Activated naive CD4-positive, alpha-beta T cell treated with anti-CD3 and anti-CD28 coated beads for 36 hours (primary cell): ENCODE measurements at regions not wholly inside any gene's neighbourhood (a gene's known extent, or its start where the extent isn't known, plus 50 kb on each side); places are given as distances from the start of the nearest gene placed in this dataset.

Experiments used
- CTCF ChIA-PET: fragments of 350-600 bp; sonication (Branson Sonifier 250); formaldehyde crosslinking; loops from one replicate; lab custom pipeline; 2021; ENCODE audit warnings: antibody characterized with exemption; lab: Charles Lee
- DNase-seq: peaks from one replicate; pipeline ENCODE4 v3.0.0-alpha.2; 2020
- H3K27ac Mint-ChIP-seq: one replicate; pipeline ENCODE4 v1.8.0; 2021; ENCODE audit warnings: mild to moderate bottlenecking, mixed read lengths
- H3K27me3 Mint-ChIP-seq: one replicate; pipeline ENCODE4 v1.8.0; 2021; ENCODE audit warnings: low read depth, mixed read lengths
- H3K36me3 Mint-ChIP-seq: one replicate; pipeline ENCODE4 v1.8.0; 2021; ENCODE audit warnings: low read depth, mixed read lengths
- H3K4me1 Mint-ChIP-seq: one replicate; pipeline ENCODE4 v1.8.0; 2021; ENCODE audit warnings: low read depth, mixed read lengths
- H3K4me3 Mint-ChIP-seq: one replicate; pipeline ENCODE4 v1.8.0; 2021; ENCODE audit warnings: mild to moderate bottlenecking, moderate library complexity, mixed read lengths
- H3K9me3 Mint-ChIP-seq: one replicate; pipeline ENCODE4 v1.8.0; 2021; ENCODE audit warnings: mixed read lengths
- intact Hi-C: fragments of 100-400 bp; cut with micrococcal nuclease; formaldehyde crosslinking; loops from one replicate; pipeline ENCODE4 v1.15.1; 2023

DNA sequence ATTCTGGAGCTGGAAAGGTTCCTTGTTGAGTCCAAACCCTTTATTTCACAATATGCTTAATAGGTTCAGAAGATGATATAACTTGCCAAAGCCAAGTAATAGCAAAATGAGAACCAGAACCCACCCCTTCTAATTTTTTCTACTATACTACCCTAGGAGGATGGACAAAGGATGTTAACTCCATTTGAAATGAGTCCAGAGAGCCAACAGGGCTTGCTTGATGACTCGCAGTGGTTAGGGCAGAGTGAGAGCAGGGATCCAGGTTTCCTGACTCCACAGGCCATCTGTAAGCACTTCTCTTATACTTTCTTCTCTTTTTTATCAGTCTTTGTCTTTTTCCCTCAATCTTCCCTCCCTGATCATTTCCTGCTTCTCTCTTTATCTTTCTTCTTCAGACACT, 668.1 kb downstream of the MED13L start:
- no peak overlapping the region for H3K27ac Mint-ChIP-seq
- peaks cover 1% of the 10 kb centered on the region for H3K9me3 Mint-ChIP-seq
- no peaks in the 10 kb centered on the region for H3K36me3 Mint-ChIP-seq
- DNase-seq, result no peak
- H3K4me1 Mint-ChIP-seq, result no peaks in the 10 kb centered on the region
- intact Hi-C loops, result no loop called here
- H3K4me3 Mint-ChIP-seq, result no peak overlapping the region
- H3K27me3 Mint-ChIP-seq, result peaks cover 9% of the 10 kb centered on the region
- CTCF ChIA-PET, result no interaction called here

DNA sequence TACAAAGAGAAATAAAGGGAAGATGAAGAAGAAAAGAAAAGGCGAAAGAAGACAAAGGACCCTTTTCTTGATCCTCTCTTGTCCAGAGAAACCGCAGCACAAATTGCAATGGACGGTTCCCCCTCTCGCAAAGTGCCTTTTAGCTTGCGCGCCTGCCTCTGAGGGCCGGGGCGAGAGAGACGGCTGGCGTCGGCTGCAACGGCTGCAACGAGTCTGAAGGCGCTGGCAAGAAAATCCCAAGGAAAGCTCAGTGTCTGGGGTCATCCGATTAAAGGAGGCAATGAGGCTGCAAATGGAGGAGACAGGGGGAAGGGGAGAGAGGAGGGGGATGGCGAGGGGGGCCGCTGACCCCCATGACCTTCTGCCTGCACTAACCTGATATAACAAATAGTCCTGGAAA, 671.5 kb downstream of the MED13L start:
- no peak for DNase-seq
- Mint-ChIP-seq H3K27ac (no peak overlapping the region), H3K4me3 (no peak overlapping the region), H3K36me3 (no peaks in the 10 kb centered on the region), H3K9me3 (no peaks in the 10 kb centered on the region), H3K4me1 (no peaks in the 10 kb centered on the region), H3K27me3 (peaks cover 11% of the 10 kb centered on the region)
- intact Hi-C loops, result no loop called here
- CTCF ChIA-PET, result no interaction called here

DNA sequence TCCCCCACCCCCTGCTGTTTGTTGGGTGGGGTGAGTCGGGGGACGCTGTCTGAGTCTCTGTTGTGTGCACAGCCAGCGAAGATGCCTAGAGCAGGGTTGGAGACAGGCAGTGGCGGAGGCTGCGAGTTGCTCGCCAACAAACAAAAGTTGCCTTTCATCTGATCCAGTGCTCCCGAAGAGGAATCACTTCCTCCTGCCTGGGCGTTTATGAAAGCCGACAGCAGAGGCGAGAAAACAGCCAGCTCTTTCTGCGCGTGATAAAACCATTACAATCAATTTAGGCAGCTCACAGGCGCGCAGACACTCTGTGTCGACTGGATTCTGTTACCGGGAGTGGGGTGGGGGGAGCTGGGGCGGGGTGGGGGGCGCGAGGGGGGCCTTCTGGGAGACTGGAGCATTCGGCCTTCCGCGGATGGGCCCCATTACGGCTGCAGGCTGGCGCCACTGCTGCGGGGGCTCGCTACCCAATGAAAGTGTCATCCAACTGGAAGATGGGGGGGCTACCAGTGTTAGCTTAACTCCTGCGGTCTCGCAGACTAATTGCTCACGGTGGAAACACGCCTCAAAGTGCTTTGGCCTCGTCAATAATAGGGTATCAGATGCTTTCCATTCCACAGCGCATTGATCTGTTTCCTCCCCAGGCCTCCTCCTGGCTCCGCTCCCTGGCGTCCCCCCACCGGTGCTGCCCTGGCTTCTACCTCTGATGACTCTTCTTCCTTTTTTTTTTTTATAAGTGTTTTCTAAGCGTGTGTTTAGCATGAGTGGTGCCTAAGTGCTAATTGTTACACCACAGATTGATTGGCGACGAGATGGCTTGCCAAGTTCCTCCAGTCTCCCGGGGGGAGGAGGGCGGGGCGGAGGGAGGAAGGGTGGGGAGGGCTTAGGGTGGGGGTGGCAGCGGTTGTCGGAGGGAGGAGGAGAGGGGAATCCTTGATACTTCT, 678.4 kb downstream of the MED13L start:
- no peaks in the 10 kb centered on the region for H3K4me1 Mint-ChIP-seq
- H3K36me3 Mint-ChIP-seq, result no peaks in the 10 kb centered on the region
- no peak overlapping the region for H3K4me3 Mint-ChIP-seq
- intact Hi-C loops, result no loop called here
- no peak overlapping the region for H3K27ac Mint-ChIP-seq
- CTCF ChIA-PET, result no interaction called here
- H3K9me3 Mint-ChIP-seq, result no peaks in the 10 kb centered on the region
- no peak for DNase-seq
- peaks cover 16% of the 10 kb centered on the region for H3K27me3 Mint-ChIP-seq

DNA sequence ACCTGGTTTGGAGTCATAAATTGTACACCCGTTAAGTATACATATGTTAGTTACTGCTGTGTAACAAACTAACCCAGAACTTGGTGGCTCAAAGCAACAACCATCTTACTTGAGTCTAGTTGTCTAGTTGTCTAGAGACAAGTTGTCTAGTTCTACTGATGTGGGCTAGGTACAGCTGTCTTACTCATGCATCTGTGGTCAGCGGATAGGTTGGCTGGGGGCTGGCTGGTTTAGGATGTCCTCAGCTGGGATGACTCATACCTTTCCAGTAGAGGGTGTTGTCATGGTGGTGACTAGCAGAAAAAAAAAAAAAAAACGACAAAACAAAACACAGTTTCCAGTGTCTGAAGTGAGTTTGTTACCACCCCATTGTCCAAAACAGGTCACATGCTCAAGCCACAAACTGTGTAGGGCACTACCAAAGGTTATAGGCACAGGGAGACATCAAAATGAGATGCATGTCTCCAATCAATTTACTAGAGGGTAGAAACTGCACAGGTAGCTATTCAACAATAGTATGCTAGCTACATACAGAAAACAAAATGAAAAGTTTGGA, 680.3 kb downstream of the MED13L start:
- intact Hi-C loops, result no loop called here
- Mint-ChIP-seq H3K27ac (no peak overlapping the region), H3K36me3 (no peaks in the 10 kb centered on the region), H3K27me3 (peaks cover 19% of the 10 kb centered on the region), H3K9me3 (no peaks in the 10 kb centered on the region), H3K4me1 (no peaks in the 10 kb centered on the region), H3K4me3 (no peak overlapping the region)
- CTCF ChIA-PET, result no interaction called here
- DNase-seq, result no peak

DNA sequence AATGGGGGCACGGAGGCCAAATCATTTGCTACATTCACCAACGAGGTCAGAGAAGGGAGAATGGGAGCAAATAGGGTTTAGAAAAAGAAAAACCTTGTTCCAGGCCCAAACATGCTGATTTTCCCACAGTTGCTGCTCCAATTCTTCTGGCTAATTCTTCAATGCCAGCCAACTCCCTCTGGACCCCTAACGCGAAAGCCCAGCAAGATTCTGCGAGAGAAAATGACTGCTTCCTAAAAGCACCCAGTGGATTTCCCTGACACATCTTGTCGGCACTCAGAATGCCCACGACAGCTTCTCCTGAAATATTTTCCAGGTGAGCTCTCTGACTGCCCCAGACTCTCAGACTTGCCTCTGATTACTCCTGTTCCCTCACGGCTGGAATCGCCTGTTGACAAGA, 689.4 kb downstream of the MED13L start:
- no peak for DNase-seq
- Mint-ChIP-seq H3K4me1 (no peaks in the 10 kb centered on the region), H3K27ac (no peak overlapping the region), H3K27me3 (peaks cover 8% of the 10 kb centered on the region), H3K9me3 (peaks cover 3% of the 10 kb centered on the region), H3K4me3 (no peak overlapping the region), H3K36me3 (no peaks in the 10 kb centered on the region)
- CTCF ChIA-PET, result no interaction called here
- intact Hi-C loops, result no loop called here

DNA sequence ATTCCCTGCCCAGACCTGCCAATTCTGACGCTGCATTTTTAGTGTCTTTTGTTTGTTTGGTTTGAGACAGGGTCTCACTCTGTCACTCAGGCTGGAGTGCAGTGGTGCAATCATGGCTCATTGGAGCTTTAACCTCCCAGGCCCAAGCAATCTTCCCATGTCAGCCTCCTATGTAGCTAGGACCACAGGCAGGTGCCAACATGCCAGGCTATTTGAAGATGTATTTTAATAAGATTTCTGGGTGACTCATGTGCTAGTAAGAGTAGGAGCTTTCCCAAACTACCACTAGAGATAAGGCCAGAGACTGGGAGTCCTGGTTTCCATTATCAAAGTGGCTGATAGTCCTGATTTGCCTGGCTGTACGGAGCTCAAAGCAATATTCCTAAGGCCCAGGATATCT, 693.3 kb downstream of the MED13L start:
- Mint-ChIP-seq H3K4me3 (no peak overlapping the region), H3K9me3 (peaks cover 3% of the 10 kb centered on the region), H3K4me1 (no peaks in the 10 kb centered on the region), H3K27ac (no peak overlapping the region), H3K27me3 (peaks cover 6% of the 10 kb centered on the region), H3K36me3 (no peaks in the 10 kb centered on the region)
- intact Hi-C loops, result no loop called here
- CTCF ChIA-PET, result no interaction called here
- DNase-seq, result no peak

DNA sequence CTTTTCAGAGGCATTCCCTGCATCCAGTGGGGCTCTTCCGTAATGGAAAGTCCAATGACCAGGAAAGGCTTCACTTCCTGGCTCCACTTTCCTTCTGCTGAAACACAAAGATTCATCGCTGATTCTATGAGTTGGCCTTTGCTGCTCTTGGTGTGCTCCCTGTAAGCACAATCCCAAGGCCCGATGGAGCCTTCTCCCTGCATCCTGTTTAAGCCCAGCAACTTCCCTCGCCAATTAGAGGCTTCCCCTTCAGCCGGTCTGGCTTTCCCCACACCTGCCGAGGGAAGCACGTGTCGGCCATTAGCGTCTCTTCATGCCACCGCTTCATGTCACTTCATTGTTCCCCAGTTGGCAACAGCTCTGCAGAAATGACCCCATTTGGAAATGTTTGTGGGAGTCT, 693.9 kb downstream of the MED13L start:
- CTCF ChIA-PET, result no interaction called here
- Mint-ChIP-seq H3K4me1 (no peaks in the 10 kb centered on the region), H3K27me3 (peaks cover 6% of the 10 kb centered on the region), H3K36me3 (no peaks in the 10 kb centered on the region), H3K27ac (no peak overlapping the region), H3K9me3 (peaks cover 3% of the 10 kb centered on the region), H3K4me3 (no peak overlapping the region)
- no peak for DNase-seq
- intact Hi-C loops, result no loop called here

DNA sequence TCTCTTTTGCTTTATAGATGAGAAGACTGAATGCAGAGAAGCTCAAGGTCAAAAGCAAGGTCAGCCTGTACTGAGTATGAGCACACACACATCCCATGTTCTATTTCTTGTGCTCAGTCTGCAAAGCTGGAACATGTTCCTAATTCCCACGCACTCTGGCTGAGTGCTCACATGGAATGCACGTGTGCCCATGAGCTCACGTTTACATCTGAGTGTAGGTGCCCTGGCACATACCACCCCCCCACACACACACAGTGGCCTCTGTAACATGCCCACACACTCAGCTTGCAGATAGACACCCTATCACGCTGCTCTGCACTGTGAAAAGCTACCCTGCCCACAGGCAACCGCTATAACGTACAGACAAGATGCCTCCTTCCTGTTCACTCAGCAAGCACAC, 700.1 kb downstream of the MED13L start:
- CTCF ChIA-PET, result no interaction called here
- no peak for DNase-seq

DNA sequence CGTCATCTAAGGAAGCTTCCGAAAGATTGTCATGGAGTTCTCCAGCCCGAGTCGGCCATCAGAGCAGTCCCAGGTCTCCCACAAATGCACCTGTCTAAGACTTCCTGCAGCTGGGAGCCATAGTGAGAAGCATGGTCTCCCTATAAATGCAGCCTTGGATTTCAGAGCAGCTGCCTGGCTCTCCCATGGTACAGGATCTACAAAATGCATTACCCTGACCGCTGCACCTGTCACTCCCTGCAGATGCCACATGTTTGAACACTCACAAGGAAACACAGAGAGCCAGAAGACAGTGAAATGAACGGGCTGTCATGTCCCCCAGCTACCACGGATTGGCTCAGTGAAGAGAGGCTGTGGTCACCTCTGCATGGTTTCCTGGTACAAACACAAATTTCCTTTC, 702.7 kb downstream of the MED13L start:
- H3K4me3 Mint-ChIP-seq, result no peak overlapping the region
- DNase-seq, result no peak
- no peaks in the 10 kb centered on the region for H3K27me3 Mint-ChIP-seq
- H3K4me1 Mint-ChIP-seq, result no peaks in the 10 kb centered on the region
- CTCF ChIA-PET, result no interaction called here
- intact Hi-C loops, result no loop called here
- no peaks in the 10 kb centered on the region for H3K36me3 Mint-ChIP-seq
- H3K27ac Mint-ChIP-seq, result no peak overlapping the region
- peaks cover 5% of the 10 kb centered on the region for H3K9me3 Mint-ChIP-seq

More for the DNA sequence above, 700.1 kb downstream of the MED13L start:
- H3K27ac Mint-ChIP-seq, result no peak overlapping the region
- no peaks in the 10 kb centered on the region for H3K9me3 Mint-ChIP-seq
- intact Hi-C loops, result no loop called here
- H3K27me3 Mint-ChIP-seq, result no peaks in the 10 kb centered on the region
- H3K4me3 Mint-ChIP-seq, result no peak overlapping the region
- no peaks in the 10 kb centered on the region for H3K4me1 Mint-ChIP-seq
- H3K36me3 Mint-ChIP-seq, result no peaks in the 10 kb centered on the region

DNA sequence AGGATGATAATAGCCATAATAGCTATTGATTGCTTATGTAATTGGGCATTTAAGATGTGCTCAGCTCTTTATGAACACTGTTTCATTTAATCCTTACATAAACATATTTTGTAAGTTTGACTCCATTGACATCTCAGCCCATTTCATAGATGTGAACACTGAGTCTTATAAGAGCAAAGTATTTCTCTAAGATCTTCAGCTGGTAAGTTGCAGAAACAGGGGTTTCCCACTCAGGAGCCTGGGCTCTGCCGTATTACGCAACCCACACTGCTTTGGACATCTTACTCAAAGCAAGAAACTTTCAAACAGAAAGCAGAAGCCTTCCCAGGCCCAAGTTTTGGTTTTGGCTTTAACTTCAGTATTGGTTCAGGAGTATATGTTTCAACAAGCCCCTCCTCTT, 705.1 kb downstream of the MED13L start:
- H3K27me3 Mint-ChIP-seq, result no peaks in the 10 kb centered on the region
- DNase-seq, result no peak
- no peak overlapping the region for H3K4me3 Mint-ChIP-seq
- no peak overlapping the region for H3K27ac Mint-ChIP-seq
- H3K36me3 Mint-ChIP-seq, result no peaks in the 10 kb centered on the region
- H3K4me1 Mint-ChIP-seq, result no peaks in the 10 kb centered on the region
- H3K9me3 Mint-ChIP-seq, result peaks cover 5% of the 10 kb centered on the region
- CTCF ChIA-PET, result no interaction called here
- intact Hi-C loops, result no loop called here

DNA sequence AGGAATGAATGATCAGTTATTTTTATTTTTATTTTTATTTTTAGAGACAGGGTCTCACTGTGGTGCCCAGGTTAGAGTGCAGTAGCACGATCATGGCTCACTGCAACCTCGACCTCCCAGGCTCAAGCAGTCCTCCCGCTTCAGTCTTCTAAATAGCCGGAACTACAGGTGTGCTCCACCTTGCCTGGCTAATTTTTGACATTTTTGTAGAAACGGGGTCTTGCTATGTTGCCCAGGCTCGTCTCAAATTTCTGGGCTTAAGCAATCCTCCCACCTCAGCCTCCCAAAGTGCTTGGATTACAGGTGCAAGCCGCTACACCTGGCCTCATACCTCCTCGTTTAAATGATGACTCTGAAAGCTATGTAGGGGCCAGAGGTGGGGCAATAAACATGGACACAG, 706.0 kb downstream of the MED13L start:
- peaks cover 5% of the 10 kb centered on the region for H3K9me3 Mint-ChIP-seq
- DNase-seq, result no peak
- no peak overlapping the region for H3K27ac Mint-ChIP-seq
- no peak overlapping the region for H3K4me3 Mint-ChIP-seq
- H3K36me3 Mint-ChIP-seq, result no peaks in the 10 kb centered on the region
- intact Hi-C loops, result no loop called here
- no peaks in the 10 kb centered on the region for H3K4me1 Mint-ChIP-seq
- CTCF ChIA-PET, result no interaction called here
- H3K27me3 Mint-ChIP-seq, result no peaks in the 10 kb centered on the region

DNA sequence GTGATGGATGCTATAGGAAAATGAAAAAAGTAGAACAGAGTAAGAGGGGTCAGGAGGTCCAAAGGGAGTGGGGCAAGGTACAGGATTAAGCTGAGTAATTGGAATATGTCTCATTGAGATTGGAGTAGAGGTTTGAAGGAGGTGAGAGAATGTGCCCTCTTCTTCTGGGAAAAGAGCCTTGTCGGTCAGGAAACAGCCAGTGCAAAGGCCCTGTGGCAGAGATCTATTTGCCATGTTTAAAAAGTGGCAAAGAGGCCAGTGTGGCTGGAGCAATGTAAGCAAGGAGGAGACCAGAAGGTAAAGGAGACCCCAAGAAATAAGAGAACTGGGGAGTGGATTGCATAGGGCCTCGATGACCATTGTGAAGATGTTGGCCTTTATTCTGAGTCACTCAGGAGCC, 706.5 kb downstream of the MED13L start:
- H3K4me1 Mint-ChIP-seq, result no peaks in the 10 kb centered on the region
- no peaks in the 10 kb centered on the region for H3K36me3 Mint-ChIP-seq
- H3K27ac Mint-ChIP-seq, result no peak overlapping the region
- no peak overlapping the region for H3K4me3 Mint-ChIP-seq
- DNase-seq, result no peak
- no peaks in the 10 kb centered on the region for H3K27me3 Mint-ChIP-seq
- intact Hi-C loops, result no loop called here
- CTCF ChIA-PET, result no interaction called here
- peaks cover 5% of the 10 kb centered on the region for H3K9me3 Mint-ChIP-seq
